HepG2 (cell line): ENCODE measurements at regions not wholly inside any gene's neighbourhood (a gene's known extent, or its start where the extent isn't known, plus 50 kb on each side); places are given as distances from the start of the nearest gene placed in this dataset.
"Not testable (repeated sequence)": the region's sequence is repeated elsewhere in the genome, so short reads cannot be mapped to it uniquely, and the experiment has no call there.

Experiments used
- ATAC-seq: fragments of 200-7000 bp; cut with Tn5 transposase; 3 replicates; pipeline ENCODE4 v1.9.1; 2020; ENCODE audit warnings: mild to moderate bottlenecking, moderate library complexity
- BruUV-seq: library from RNA; stranded (reverse); fragments of 400-500 nt; replicated peaks from 2 replicates; lab custom pipeline; 2021; lab: Mats Ljungman, UMichigan
- CTCF ChIA-PET: fragments of 300-600 bp; formaldehyde crosslinking; extraction: SDS; loops from one replicate; lab custom pipeline; 2021; ENCODE audit warnings: low total read pairs, inconsistent platforms, low intra/inter-chr PET ratio; lab: Yijun Ruan, JAX
- POLR2A ChIA-PET: fragments of 350-600 bp; sonication (Branson Sonifier 250); formaldehyde crosslinking; loops from one replicate; lab custom pipeline; 2020; ENCODE audit warnings: antibody characterized with exemption, inconsistent platforms; lab: Yijun Ruan, JAX
- DNase-seq: peaks from one replicate; pipeline ENCODE4 v3.0.0-alpha.2; 2015; ENCODE audit warnings: low spot score
- FAIRE-seq: peaks from 3 replicates; lab custom pipeline; 2011; peaks lifted over from hg19 to GRCh38; lab: Jason Lieb, UNC
- H2AFZ ChIP-seq: one replicate; pipeline ENCODE4 v1.6.1; 2011; ENCODE audit warnings: low read length, inconsistent platforms
- H3K27ac ChIP-seq: fragments of 300-600 bp; 3 replicates; pipeline ENCODE4 v1.8.0; 2011; ENCODE audit warnings: mixed run types, mild to moderate bottlenecking, mixed read lengths, low read length, inconsistent platforms; ENCODE audit not compliant: insufficient read depth; ENCODE audit errors: extremely low read length
- H3K27me3 ChIP-seq, 2 experiments: fragments of 200-600 bp in 1 of 2; 2 replicates in 1 of 2; 3 replicates in 1 of 2; pipeline versions ENCODE4 v1.6.0 to v1.8.0; 2011; ENCODE audit warnings: low read length in 2 of 2, mild to moderate bottlenecking in 2 of 2, moderate library complexity in 2 of 2, inconsistent platforms in 1 of 2; ENCODE audit not compliant: insufficient read depth in 2 of 2, control insufficient read depth in 1 of 2
- H3K36me3 ChIP-seq, 2 experiments: fragments of 200-600 bp in 1 of 2; replicated peaks in 1 of 2; 2 replicates in 1 of 2; 3 replicates in 1 of 2; pipeline versions ENCODE4 v1.5.1 to v1.8.0; 2011; ENCODE audit warnings: low read length in 2 of 2, inconsistent platforms in 1 of 2; ENCODE audit not compliant: insufficient read depth in 2 of 2, control insufficient read depth in 1 of 2
- H3K4me1 ChIP-seq: 2 replicates; pipeline ENCODE4 v1.5.1; 2012; ENCODE audit warnings: low read length, inconsistent platforms; ENCODE audit not compliant: insufficient read depth
- H3K4me2 ChIP-seq: 2 replicates; pipeline ENCODE4 v1.6.0; 2011; ENCODE audit warnings: low read depth, low read length, inconsistent platforms
- H3K4me3 ChIP-seq, 3 experiments: fragments of 200-600 bp in 1 of 3; sonication (generic), shearing (Covaris generic) in 1 of 3; replicated peaks in 1 of 3; 2 replicates each; pipeline ENCODE4 v1.5.1; 2011 to 2016; ENCODE audit warnings: low read length in 3 of 3, inconsistent platforms in 2 of 3, low read depth in 2 of 3, mild to moderate bottlenecking in 2 of 3, control low read depth in 1 of 3, mixed read lengths in 1 of 3; ENCODE audit not compliant: insufficient read depth in 1 of 3
- H3K79me2 ChIP-seq: one replicate; pipeline ENCODE4 v1.6.1; 2011; ENCODE audit warnings: low read length, inconsistent platforms; ENCODE audit not compliant: insufficient read depth
- H3K9ac ChIP-seq: 2 replicates; pipeline ENCODE4 v1.6.0; 2011; ENCODE audit warnings: mild to moderate bottlenecking, low read depth, low read length, inconsistent platforms; ENCODE audit not compliant: insufficient read depth
- H3K9me3 ChIP-seq: 2 replicates; pipeline ENCODE4 v1.5.1; 2012; ENCODE audit warnings: mild to moderate bottlenecking, low read length
- H4K20me1 ChIP-seq: 2 replicates; pipeline ENCODE4 v1.6.0; 2011; ENCODE audit warnings: inconsistent platforms, mild to moderate bottlenecking, low read length, moderate library complexity; ENCODE audit not compliant: insufficient read depth
- BORCS8-MEF2B ChIP-seq: sonication (generic); formaldehyde crosslinking; IDR thresholded peaks from 2 replicates; pipeline ENCODE4 v1.8.0; 2022; ENCODE audit warnings: mild to moderate bottlenecking, missing genetic modification reagents
- BRCA1 ChIP-seq: sonication (generic); formaldehyde crosslinking; IDR thresholded peaks from 2 replicates; pipeline ENCODE4 v1.4.0; 2020; ENCODE audit warnings: missing genetic modification reagents
- CBX2 ChIP-seq, 2 experiments: fragments of 200-600 bp in 1 of 2; sonication (generic); formaldehyde crosslinking in 1 of 2; IDR thresholded peaks; 2 replicates each; pipeline versions ENCODE4 v1.7.0 to v1.8.1; 2018 to 2022; ENCODE audit warnings: low read depth in 2 of 2, low read length in 1 of 2, mild to moderate bottlenecking in 1 of 2, missing genetic modification reagents in 1 of 2
- DMAP1 ChIP-seq: IDR thresholded peaks from 2 replicates; pipeline ENCODE4 v1.6.1; 2016
- ETV6 ChIP-seq: sonication (generic); formaldehyde crosslinking; conservative IDR thresholded peaks from 2 replicates; pipeline ENCODE4 v1.4.0; 2020; ENCODE audit warnings: missing genetic modification reagents
- GATA4 ChIP-seq: sonication (generic); IDR thresholded peaks from 2 replicates; pipeline ENCODE4 v1.6.1; 2016; ENCODE audit warnings: antibody characterized with exemption, low read depth, borderline replicate concordance
- MAZ ChIP-seq, 2 experiments: sonication (generic) in 1 of 2; formaldehyde crosslinking in 1 of 2; IDR thresholded peaks; 2 replicates each; pipeline versions ENCODE4 v1.5.0 to v1.6.1; 2012 to 2020; ENCODE audit warnings: low read depth in 2 of 2, mild to moderate bottlenecking in 2 of 2, borderline replicate concordance in 1 of 2, improper control_type of control experiment in 1 of 2, low read length in 1 of 2, missing genetic modification reagents in 1 of 2, moderate library complexity in 1 of 2
- NFIB ChIP-seq: sonication (generic); formaldehyde crosslinking; IDR thresholded peaks from 2 replicates; pipeline ENCODE4 v1.9.0; 2021; ENCODE audit warnings: missing genetic modification reagents, mild to moderate bottlenecking, borderline replicate concordance
- SMAD3 ChIP-seq: sonication (generic); formaldehyde crosslinking; IDR thresholded peaks from 2 replicates; pipeline ENCODE4 v1.4.0; 2020; ENCODE audit warnings: missing genetic modification reagents
- SMARCE1 ChIP-seq: fragments of 450-650 bp; IDR thresholded peaks from 2 replicates; pipeline ENCODE4 v1.6.1; 2017; ENCODE audit warnings: borderline replicate concordance
- TBX2 ChIP-seq: sonication (generic); formaldehyde crosslinking; IDR thresholded peaks from 2 replicates; pipeline ENCODE4 v1.5.0; 2020; ENCODE audit warnings: missing genetic modification reagents, mild to moderate bottlenecking, borderline replicate concordance
- ZNF138 ChIP-seq: sonication (generic); formaldehyde crosslinking; IDR thresholded peaks from 2 replicates; pipeline ENCODE4 v1.5.0; 2020; ENCODE audit warnings: mild to moderate bottlenecking, low read depth, missing genetic modification reagents
- ZNF253 ChIP-seq: sonication (generic); formaldehyde crosslinking; IDR thresholded peaks from 2 replicates; pipeline ENCODE4 v1.8.0; 2022; ENCODE audit warnings: mild to moderate bottlenecking, missing genetic modification reagents, borderline replicate concordance
- ZNF275 ChIP-seq: sonication (generic); formaldehyde crosslinking; IDR thresholded peaks from 2 replicates; pipeline ENCODE4 v1.8.0; 2022; ENCODE audit warnings: missing genetic modification reagents, mild to moderate bottlenecking, inconsistent platforms, borderline replicate concordance
- ZNF652 ChIP-seq: IDR thresholded peaks from 2 replicates; pipeline ENCODE4 v1.6.1; 2016; ENCODE audit warnings: low read depth, borderline replicate concordance
- ZNF775 ChIP-seq: sonication (generic); formaldehyde crosslinking; IDR thresholded peaks from 2 replicates; pipeline ENCODE4 v1.4.0; 2020; ENCODE audit warnings: missing genetic modification reagents, mild to moderate bottlenecking, moderate library complexity, borderline replicate concordance
- ZNF782 ChIP-seq: sonication (generic); formaldehyde crosslinking; IDR thresholded peaks from 2 replicates; pipeline ENCODE4 v1.4.0; 2020; ENCODE audit warnings: missing genetic modification reagents, mild to moderate bottlenecking, borderline replicate concordance
- ZNF83 ChIP-seq: sonication (generic); formaldehyde crosslinking; IDR thresholded peaks from 2 replicates; pipeline ENCODE4 v1.4.0; 2020; ENCODE audit warnings: missing genetic modification reagents, mild to moderate bottlenecking, borderline replicate concordance
- WGBS: methylation state at CpG from one replicate; pipeline ENCODE4 v1.1.6; 2017; ENCODE audit warnings: low lambda C conversion rate; 5-methylcytosine and 5-hydroxymethylcytosine counted together
- in situ Hi-C: cut with HindIII; loops from 2 replicates; pipeline ENCODE4 v1.10.0; 2017; ENCODE audit warnings: low pct_unique_long_range_greater_than_20kb; ENCODE audit not compliant: extremely low pct_ligation_motif_present
- intact Hi-C: fragments of 100-400 bp; cut with micrococcal nuclease; formaldehyde crosslinking; loops from one replicate; pipeline ENCODE4 v1.10.0; 2022; ENCODE audit not compliant: unreplicated experiment

- POLR2A ChIA-PET, H4K20me1 ChIP-seq, H3K36me3 ChIP-seq, H3K9ac ChIP-seq, H3K4me1 ChIP-seq, H3K9me3 ChIP-seq, H3K4me2 ChIP-seq, FAIRE-seq, BruUV-seq, ATAC-seq, H3K79me2 ChIP-seq, H3K27me3 ChIP-seq, in situ Hi-C loops, H2AFZ ChIP-seq, CTCF ChIA-PET, DNase-seq, H3K4me3 ChIP-seq, intact Hi-C loops, H3K27ac ChIP-seq: not testable (repeated sequence)
- WGBS: 3% methylated on average over 2 of the region's 2 CpGs
Observed at GRCh38 chr6:125636011-125636410, 113.4 kb upstream of the HEY2 start.

GRCh38 chr6:125636671-125637070 is 112.8 kb upstream of the HEY2 start:
- Histone ChIP-seq H3K9ac (no peak overlapping the region), H3K4me3 (no peak overlapping the region), H3K4me1 (no peaks in the 10 kb centered on the region)
- no TSS peak for BruUV-seq
- CTCF ChIA-PET: no interaction called here
- DNase-seq: no peak
- POLR2A ChIA-PET: no interaction called here
- no peak for TF ChIP-seq ZNF652 (CRISPR knock-in tag)
- no peak for TF ChIP-seq CBX2 (IDR thresholded peaks at IDR 0.05; ENCODE audit: low read depth, low read length)
- TF ChIP-seq CBX2 (CRISPR knock-in tag; IDR thresholded peaks at IDR 0.05; ENCODE audit: low read depth): no peak
- TF ChIP-seq ZNF775: no peak
- TF ChIP-seq ZNF253 (CRISPR knock-in tag): no peak
- TF ChIP-seq ZNF83 (CRISPR knock-in tag): no peak
- TF ChIP-seq ZNF138 (CRISPR knock-in tag): no peak
- TF ChIP-seq BRCA1 (CRISPR knock-in tag): no peak
- no peak for TF ChIP-seq MAZ (IDR thresholded peaks at IDR 0.05; ENCODE audit: borderline replicate concordance, low read depth, low read length)
- TF ChIP-seq MAZ (CRISPR knock-in tag; IDR thresholded peaks at IDR 0.05; ENCODE audit: low read depth): no peak
- no peak for TF ChIP-seq DMAP1 (CRISPR knock-in tag)
- no peak for TF ChIP-seq TBX2 (CRISPR knock-in tag)
- no peak for TF ChIP-seq GATA4
- no peak for TF ChIP-seq BORCS8-MEF2B (CRISPR knock-in tag)
- TF ChIP-seq ETV6 (CRISPR knock-in tag): no peak
- no peak for TF ChIP-seq SMAD3
- no peak for TF ChIP-seq SMARCE1
- no peak for TF ChIP-seq ZNF275 (CRISPR knock-in tag)
- no peak for TF ChIP-seq ZNF782 (CRISPR knock-in tag)
- TF ChIP-seq NFIB: no peak
- TF ChIP-seq, all 625 proteins: peak for 0
- in situ Hi-C loops (no loop called here), intact Hi-C loops (no loop called here)
- ATAC-seq: no peak
- no peaks in the 10 kb centered on the region for H3K36me3 ChIP-seq
- H2AFZ ChIP-seq: no peak overlapping the region
- no peaks in the 10 kb centered on the region for H3K79me2 ChIP-seq
- H3K9me3 ChIP-seq: no peaks in the 10 kb centered on the region
- H3K4me2 ChIP-seq: no peak overlapping the region
- H4K20me1 ChIP-seq: no peaks in the 10 kb centered on the region
- no peaks in the 10 kb centered on the region for H3K27me3 ChIP-seq
- no peak overlapping the region for H3K27ac ChIP-seq
- FAIRE-seq: no peak
- 42% methylated on average over 1 of the region's 1 CpG for WGBS
